GM12865 (cell line): ENCODE measurements at regions not wholly inside any gene's neighbourhood (a gene's known extent, or its start where the extent isn't known, plus 50 kb on each side); places are given as distances from the start of the nearest gene placed in this dataset.

Experiments
- DNase-seq: peaks from one replicate; pipeline ENCODE4 v3.0.0; 2010; ENCODE audit warnings: low read depth
- H3K4me3 ChIP-seq: 2 replicates; pipeline ENCODE4 v1.5.1; 2011; ENCODE audit warnings: mild to moderate bottlenecking, low read depth, low read length, control low read depth
- CTCF ChIP-seq: IDR thresholded peaks from 2 replicates; pipeline ENCODE4 v1.5.1; 2011; ENCODE audit warnings: low read length, control low read depth, low read depth, inconsistent platforms; ENCODE audit not compliant: insufficient read depth; ENCODE audit errors: missing control alignments

DNA sequence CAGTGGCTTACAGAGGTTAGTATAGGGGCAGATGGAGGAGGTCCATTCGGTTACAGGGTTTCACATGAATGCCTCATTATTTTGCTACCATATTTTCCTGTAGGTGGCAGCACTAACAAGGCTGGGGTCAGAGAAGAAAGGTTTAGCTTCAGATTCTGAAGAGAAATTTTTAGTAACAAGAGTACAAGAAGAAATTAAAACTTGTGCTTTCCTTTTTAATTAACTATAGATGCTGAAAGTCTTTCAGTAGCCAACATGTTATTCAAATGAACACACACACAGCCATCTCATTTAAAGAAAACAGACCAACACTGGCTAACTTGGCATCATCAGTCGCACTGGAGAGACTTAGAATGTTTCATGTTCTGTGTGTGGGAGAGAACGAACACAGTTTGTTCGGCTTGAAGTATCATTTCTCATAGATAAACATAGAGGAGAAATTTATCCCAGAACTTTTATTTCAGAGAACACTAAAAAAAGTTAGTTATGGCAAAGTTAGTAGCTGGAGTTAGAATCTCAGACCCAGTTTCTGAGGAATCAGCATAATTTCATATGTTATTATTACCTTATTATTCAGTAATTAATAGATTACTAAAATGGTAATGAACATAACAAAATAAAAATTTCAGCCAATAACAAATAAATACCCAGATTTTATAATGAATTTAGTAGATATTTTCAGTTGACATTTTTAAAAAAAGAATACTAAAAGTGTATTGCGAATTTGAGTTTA lies 314.0 kb upstream of the RSPO3 start:
- peak; percentile 54 for DNase-seq
- TF ChIP-seq CTCF = peak; percentile 57
- no peak overlapping the region for H3K4me3 ChIP-seq

GRCh38 chr6:126805861-126806260 lies 312.6 kb upstream of the RSPO3 start:
- TF ChIP-seq CTCF = no peak
- no peak for DNase-seq
- H3K4me3 ChIP-seq = no peak overlapping the region

DNA sequence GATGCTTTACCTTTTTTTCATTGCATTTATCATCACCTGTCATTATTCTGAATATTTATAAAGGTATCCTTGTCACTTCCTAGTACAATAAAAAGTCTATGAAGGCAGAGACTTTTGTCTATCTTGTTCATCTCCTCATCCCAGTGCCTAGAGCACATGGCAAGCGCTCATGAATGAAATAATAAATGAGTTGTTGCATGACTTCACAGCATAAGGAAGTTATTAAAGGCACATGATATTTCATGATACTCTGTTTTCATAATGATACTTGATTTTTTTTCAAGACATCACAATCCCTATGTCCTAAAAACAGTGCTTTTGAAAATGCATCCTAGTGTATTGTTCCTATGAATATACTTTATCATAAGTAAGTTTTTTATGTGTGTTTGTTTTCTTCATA lies 310.6 kb upstream of the RSPO3 start:
- TF ChIP-seq CTCF = no peak
- no peak overlapping the region for H3K4me3 ChIP-seq
- no peak for DNase-seq

DNA sequence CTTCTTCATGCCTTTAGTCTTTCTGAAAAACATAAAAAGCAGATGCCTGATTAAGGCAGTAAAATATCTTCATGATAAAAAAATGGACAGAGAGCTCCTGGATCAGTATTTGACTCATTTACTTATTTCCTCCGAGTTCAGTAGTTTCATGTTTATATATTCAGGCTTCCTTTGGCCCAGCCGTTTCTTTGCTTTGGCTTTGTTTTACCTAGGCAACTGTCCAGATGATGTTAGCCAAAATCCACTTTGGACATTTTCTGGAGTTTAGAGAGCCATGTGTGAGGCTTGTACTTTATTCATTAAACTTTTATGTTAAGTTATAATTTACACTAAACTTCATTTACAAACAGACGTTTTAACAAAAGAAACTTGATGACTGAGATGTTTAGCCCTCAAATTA lies 307.1 kb upstream of the RSPO3 start:
- no peak for TF ChIP-seq CTCF
- H3K4me3 ChIP-seq = no peak overlapping the region
- no peak for DNase-seq

GRCh38 chr6:126812010-126812409 lies 306.5 kb upstream of the RSPO3 start:
- no peak for TF ChIP-seq CTCF
- H3K4me3 ChIP-seq = no peak overlapping the region
- no peak for DNase-seq

DNA sequence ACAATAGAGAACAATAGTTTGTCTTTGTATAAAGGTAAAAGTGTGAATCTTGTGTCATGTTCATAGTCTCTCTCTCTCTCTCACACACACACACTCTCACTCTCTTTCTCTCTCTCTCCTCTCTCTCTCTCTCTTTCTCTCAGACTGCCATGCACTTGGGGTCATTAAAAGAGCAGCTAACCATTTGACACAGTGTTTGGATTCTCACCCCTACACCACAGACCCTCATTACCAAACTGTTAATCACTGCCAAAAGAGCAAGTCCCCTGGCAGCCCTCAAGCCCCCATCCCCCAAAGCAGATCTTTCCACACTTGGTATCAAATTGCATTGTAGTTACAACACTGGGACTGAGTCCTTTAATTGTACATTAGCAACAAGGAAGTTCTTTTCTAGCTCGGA lies 305.8 kb upstream of the RSPO3 start:
- no peak for DNase-seq
- no peak overlapping the region for H3K4me3 ChIP-seq
- no peak for TF ChIP-seq CTCF

- H3K4me3 ChIP-seq = no peak overlapping the region
- TF ChIP-seq CTCF = no peak
- no peak for DNase-seq
Observed at GRCh38 chr6:126820634-126821033, 297.8 kb upstream of the RSPO3 start.
